DOHH2 (cell line): ENCODE measurements at regions not wholly inside any gene's neighbourhood (a gene's known extent, or its start where the extent isn't known, plus 50 kb on each side); places are given as distances from the start of the nearest gene placed in this dataset.

Source experiments
- H3F3A ChIP-seq: fragments of 200-600 bp; sonication (generic), shearing (Covaris generic); 2 replicates; pipeline ENCODE4 v1.6.0; 2016; ENCODE audit warnings: antibody characterized with exemption, mild to moderate bottlenecking; ENCODE audit not compliant: control insufficient read depth, insufficient read depth
- H3K27ac ChIP-seq: fragments of 200-600 bp; sonication (generic); 2 replicates; pipeline ENCODE4 v1.5.1; 2014; ENCODE audit warnings: low read depth, mild to moderate bottlenecking, low read length, moderate library complexity
- H3K27me3 ChIP-seq: fragments of 200-600 bp; sonication (generic); 2 replicates; pipeline ENCODE4 v1.6.1; 2014; ENCODE audit warnings: mild to moderate bottlenecking, low read length, mixed read lengths; ENCODE audit not compliant: control insufficient read depth
- H3K36me3 ChIP-seq: fragments of 200-600 bp; sonication (generic); 2 replicates; pipeline ENCODE4 v1.6.1; 2014; ENCODE audit warnings: mild to moderate bottlenecking, low read length, moderate library complexity, mixed read lengths; ENCODE audit not compliant: control insufficient read depth
- H3K4me1 ChIP-seq: fragments of 200-600 bp; sonication (generic); 2 replicates; pipeline ENCODE4 v1.6.1; 2014; ENCODE audit warnings: mild to moderate bottlenecking, low read length, mixed read lengths; ENCODE audit not compliant: control insufficient read depth
- H3K4me2 ChIP-seq: fragments of 200-600 bp; sonication (generic); 2 replicates; pipeline ENCODE4 v1.6.0; 2014; ENCODE audit warnings: mild to moderate bottlenecking, low read length, moderate library complexity
- H3K4me3 ChIP-seq: fragments of 200-600 bp; sonication (generic); 2 replicates; pipeline ENCODE4 v1.5.1; 2014; ENCODE audit warnings: mild to moderate bottlenecking, low read length, mixed read lengths
- H3K79me2 ChIP-seq: fragments of 200-600 bp; sonication (generic); 2 replicates; pipeline ENCODE4 v1.6.1; 2014; ENCODE audit warnings: mild to moderate bottlenecking, low read length, mixed read lengths; ENCODE audit not compliant: control insufficient read depth
- H3K9me2 ChIP-seq: fragments of 200-600 bp; sonication (generic); replicated peaks from 2 replicates; pipeline ENCODE4 v1.6.1; 2014; ENCODE audit warnings: mild to moderate bottlenecking, low read length, mixed read lengths; ENCODE audit not compliant: control insufficient read depth
- H3K9me3 ChIP-seq: fragments of 200-600 bp; sonication (generic); 2 replicates; pipeline ENCODE4 v1.6.1; 2014; ENCODE audit warnings: antibody characterized with exemption, low read length, mixed read lengths; ENCODE audit not compliant: control insufficient read depth, insufficient read depth
- H4K20me1 ChIP-seq: fragments of 200-600 bp; sonication (generic); 2 replicates; pipeline ENCODE4 v1.6.0; 2014; ENCODE audit warnings: low read depth, mild to moderate bottlenecking, antibody characterized with exemption, low read length, moderate library complexity; ENCODE audit not compliant: control insufficient read depth, insufficient read depth
- EZH2phosphoT487 ChIP-seq: fragments of 200-600 bp; sonication (generic); IDR thresholded peaks from 2 replicates; pipeline ENCODE4 v1.6.1; 2017; ENCODE audit warnings: borderline replicate concordance, mild to moderate bottlenecking, antibody characterized with exemption, low read length, moderate library complexity, mixed read lengths
- TF ChIP-seq, protein P1 (sequence below): fragments of 200-600 bp; sonication (generic); IDR thresholded peaks from one replicate; pipeline ENCODE4 v1.5.1; 2014; ENCODE audit warnings: antibody characterized with exemption, mild to moderate bottlenecking, low read depth, low read length; ENCODE audit not compliant: poor library complexity, severe bottlenecking

DNA sequence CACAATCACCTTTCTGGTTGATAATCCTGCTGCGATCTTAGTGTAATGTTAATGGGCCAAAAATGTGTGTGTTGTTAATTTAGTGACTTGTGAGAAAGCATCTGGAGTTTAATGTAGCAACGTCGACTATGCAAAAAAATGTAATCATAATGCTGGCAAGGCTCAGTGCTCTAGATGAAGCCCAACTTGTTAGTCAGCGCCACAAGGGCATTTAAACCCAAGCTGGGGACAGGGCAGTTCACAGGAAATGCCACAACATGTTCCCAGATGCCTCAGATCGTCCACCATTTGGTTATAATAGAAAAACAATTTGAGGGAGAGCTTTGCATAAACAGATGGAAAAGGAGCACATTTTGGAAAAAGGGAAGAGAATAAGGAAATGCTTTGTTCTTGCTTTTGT lies 585.4 kb upstream of the PLXNA2 start:
- H3K4me2 ChIP-seq: no peak overlapping the region
- H3K4me1 ChIP-seq: no peaks in the 10 kb centered on the region
- no peak for TF ChIP-seq EZH2phosphoT487
- TF ChIP-seq, protein P1, sequence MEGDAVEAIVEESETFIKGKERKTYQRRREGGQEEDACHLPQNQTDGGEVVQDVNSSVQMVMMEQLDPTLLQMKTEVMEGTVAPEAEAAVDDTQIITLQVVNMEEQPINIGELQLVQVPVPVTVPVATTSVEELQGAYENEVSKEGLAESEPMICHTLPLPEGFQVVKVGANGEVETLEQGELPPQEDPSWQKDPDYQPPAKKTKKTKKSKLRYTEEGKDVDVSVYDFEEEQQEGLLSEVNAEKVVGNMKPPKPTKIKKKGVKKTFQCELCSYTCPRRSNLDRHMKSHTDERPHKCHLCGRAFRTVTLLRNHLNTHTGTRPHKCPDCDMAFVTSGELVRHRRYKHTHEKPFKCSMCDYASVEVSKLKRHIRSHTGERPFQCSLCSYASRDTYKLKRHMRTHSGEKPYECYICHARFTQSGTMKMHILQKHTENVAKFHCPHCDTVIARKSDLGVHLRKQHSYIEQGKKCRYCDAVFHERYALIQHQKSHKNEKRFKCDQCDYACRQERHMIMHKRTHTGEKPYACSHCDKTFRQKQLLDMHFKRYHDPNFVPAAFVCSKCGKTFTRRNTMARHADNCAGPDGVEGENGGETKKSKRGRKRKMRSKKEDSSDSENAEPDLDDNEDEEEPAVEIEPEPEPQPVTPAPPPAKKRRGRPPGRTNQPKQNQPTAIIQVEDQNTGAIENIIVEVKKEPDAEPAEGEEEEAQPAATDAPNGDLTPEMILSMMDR: no peak
- H3F3A ChIP-seq: no peaks in the 10 kb centered on the region
- H3K79me2 ChIP-seq: no peaks in the 10 kb centered on the region
- no peaks in the 10 kb centered on the region for H3K9me2 ChIP-seq
- H3K4me3 ChIP-seq: no peak overlapping the region
- no peaks in the 10 kb centered on the region for H3K9me3 ChIP-seq
- no peaks in the 10 kb centered on the region for H3K36me3 ChIP-seq
- H3K27ac ChIP-seq: no peak overlapping the region
- H4K20me1 ChIP-seq: no peaks in the 10 kb centered on the region
- H3K27me3 ChIP-seq: no peaks in the 10 kb centered on the region

GRCh38 chr1:208834381-208835096 lies 590.4 kb upstream of the PLXNA2 start:
- Histone ChIP-seq H3K9me3 (no peaks in the 10 kb centered on the region), H3K79me2 (no peaks in the 10 kb centered on the region), H3K27me3 (no peaks in the 10 kb centered on the region), H3K4me1 (no peaks in the 10 kb centered on the region), H3F3A (no peaks in the 10 kb centered on the region), H3K9me2 (no peaks in the 10 kb centered on the region), H4K20me1 (no peaks in the 10 kb centered on the region), H3K36me3 (no peaks in the 10 kb centered on the region), H3K4me3 (no peak overlapping the region), H3K4me2 (no peak overlapping the region), H3K27ac (no peak overlapping the region)
- TF ChIP-seq, protein P1: no peak
- no peak for TF ChIP-seq EZH2phosphoT487

- no peak overlapping the region for H3K27ac ChIP-seq
- H4K20me1 ChIP-seq: no peaks in the 10 kb centered on the region
These were observed 590.9 kb upstream of the PLXNA2 start for GRCh38 chr1:208835097-208835463.

More at GRCh38 chr1:208835097-208835463, 590.9 kb upstream of the PLXNA2 start:
- Histone ChIP-seq H3K4me3 (no peak overlapping the region), H3K4me2 (no peak overlapping the region), H3K36me3 (no peaks in the 10 kb centered on the region), H3K27me3 (no peaks in the 10 kb centered on the region), H3K9me2 (no peaks in the 10 kb centered on the region), H3K79me2 (no peaks in the 10 kb centered on the region), H3F3A (no peaks in the 10 kb centered on the region), H3K9me3 (no peaks in the 10 kb centered on the region), H3K4me1 (no peaks in the 10 kb centered on the region)
- TF ChIP-seq, protein P1: no peak
- TF ChIP-seq EZH2phosphoT487: no peak
